GM13977 (cell line): ENCODE measurements at regions not wholly inside any gene's neighbourhood (a gene's known extent, or its start where the extent isn't known, plus 50 kb on each side); places are given as distances from the start of the nearest gene placed in this dataset.
A peak's percentile ranks its signal among the peaks of the same experiment; 100 is the strongest.

ENCODE experiments used
- DNase-seq: peaks from one replicate; pipeline ENCODE4 v3.0.0; 2012; ENCODE audit warnings: low spot score
- CTCF ChIP-seq: IDR thresholded peaks from 2 replicates; pipeline ENCODE4 v1.5.1; 2012; ENCODE audit warnings: mild to moderate bottlenecking, control low read depth; ENCODE audit not compliant: insufficient read depth; ENCODE audit errors: extremely low read depth, missing control alignments
- in situ Hi-C: fragments of 300-500 bp; cut with MboI; formaldehyde crosslinking; loops from one replicate; pipeline ENCODE4 v1.12.0; 2022; ENCODE audit warnings: low sequenced_read_pairs, low pct_unique_long_range_greater_than_20kb, mixed read lengths, inconsistent platforms; ENCODE audit not compliant: unreplicated experiment

- no peak for TF ChIP-seq CTCF
- no peak for DNase-seq
- in situ Hi-C loops: no loop called here
These were observed 315.9 kb upstream of the PCSK5 start for GRCh38 chr9:75574569-75574968.

- no peak for DNase-seq
- in situ Hi-C loops: no loop called here
- no peak for TF ChIP-seq CTCF
These were observed 307.6 kb upstream of the PCSK5 start for GRCh38 chr9:75582870-75583269.

GRCh38 chr9:75588808-75589207 lies 301.7 kb upstream of the PCSK5 start:
- in situ Hi-C loops: no loop called here
- DNase-seq: no peak
- peak; percentile 25 for TF ChIP-seq CTCF

- in situ Hi-C loops: no loop called here
- no peak for TF ChIP-seq CTCF
- no peak for DNase-seq
These were observed 301.0 kb upstream of the PCSK5 start for GRCh38 chr9:75589497-75589896.

GRCh38 chr9:75591972-75592371 lies 298.5 kb upstream of the PCSK5 start:
- no peak for DNase-seq
- in situ Hi-C loops: no loop called here
- no peak for TF ChIP-seq CTCF

GRCh38 chr9:75592586-75592985 lies 297.9 kb upstream of the PCSK5 start:
- no peak for DNase-seq
- no peak for TF ChIP-seq CTCF
- in situ Hi-C loops: no loop called here

GRCh38 chr9:75593920-75594319 lies 296.6 kb upstream of the PCSK5 start:
- no peak for TF ChIP-seq CTCF
- DNase-seq: no peak
- in situ Hi-C loops: no loop called here
